HepG2 (cell line): ENCODE measurements at regions not wholly inside any gene's neighbourhood (a gene's known extent, or its start where the extent isn't known, plus 50 kb on each side); places are given as distances from the start of the nearest gene placed in this dataset.

Source experiments
- BRCA1 ChIP-seq: sonication (generic); formaldehyde crosslinking; IDR thresholded peaks from 2 replicates; pipeline ENCODE4 v1.4.0; 2020; ENCODE audit warnings: missing genetic modification reagents
- CBFB ChIP-seq: sonication (generic); formaldehyde crosslinking; IDR thresholded peaks from 2 replicates; pipeline ENCODE4 v1.4.0; 2020; ENCODE audit warnings: missing genetic modification reagents
- CREM ChIP-seq, 2 experiments: sonication (generic) in 1 of 2; formaldehyde crosslinking in 1 of 2; IDR thresholded peaks; 2 replicates each; pipeline versions ENCODE4 v1.4.0 to v1.6.1; 2016 to 2020; ENCODE audit warnings: antibody characterized with exemption in 1 of 2, mild to moderate bottlenecking in 1 of 2, missing genetic modification reagents in 1 of 2
- NAIF1 ChIP-seq: sonication (generic); formaldehyde crosslinking; IDR thresholded peaks from 2 replicates; pipeline ENCODE4 v1.5.0; 2020; ENCODE audit warnings: mild to moderate bottlenecking, missing genetic modification reagents, borderline replicate concordance
- NFE2L1 ChIP-seq: sonication (generic); formaldehyde crosslinking; IDR thresholded peaks from 2 replicates; pipeline ENCODE4 v1.4.0; 2020; ENCODE audit warnings: missing genetic modification reagents, mild to moderate bottlenecking, borderline replicate concordance
- PHF21A ChIP-seq: sonication (generic); formaldehyde crosslinking; IDR thresholded peaks from 2 replicates; pipeline ENCODE4 v1.5.0; 2020; ENCODE audit warnings: mild to moderate bottlenecking, missing genetic modification reagents
- POLR2AphosphoS5 ChIP-seq: IDR thresholded peaks from 2 replicates; pipeline ENCODE4 v1.6.1; 2012; ENCODE audit warnings: low read depth, low read length
- SPEN ChIP-seq: sonication (generic); formaldehyde crosslinking; IDR thresholded peaks from 2 replicates; pipeline ENCODE4 v1.5.1; 2020; ENCODE audit warnings: low read depth, mild to moderate bottlenecking, missing genetic modification reagents
- ZNF496 ChIP-seq: sonication (generic); formaldehyde crosslinking; IDR thresholded peaks from 2 replicates; pipeline ENCODE4 v1.8.1; 2023; ENCODE audit warnings: mild to moderate bottlenecking, moderate library complexity, missing genetic modification reagents; ENCODE audit not compliant: insufficient replicate concordance
- ZNF768 ChIP-seq: sonication (generic); formaldehyde crosslinking; IDR thresholded peaks from 2 replicates; pipeline ENCODE4 v1.4.0; 2020; ENCODE audit warnings: missing genetic modification reagents
- TF ChIP-seq, protein P1 (sequence below): IDR thresholded peaks from 2 replicates; pipeline ENCODE4 v1.6.1; 2016; ENCODE audit warnings: low read depth
- TF ChIP-seq, protein P2 (sequence below): sonication (generic); formaldehyde crosslinking; IDR thresholded peaks from 2 replicates; pipeline ENCODE4 v1.5.0; 2020; ENCODE audit warnings: mild to moderate bottlenecking, missing genetic modification reagents, moderate library complexity

DNA sequence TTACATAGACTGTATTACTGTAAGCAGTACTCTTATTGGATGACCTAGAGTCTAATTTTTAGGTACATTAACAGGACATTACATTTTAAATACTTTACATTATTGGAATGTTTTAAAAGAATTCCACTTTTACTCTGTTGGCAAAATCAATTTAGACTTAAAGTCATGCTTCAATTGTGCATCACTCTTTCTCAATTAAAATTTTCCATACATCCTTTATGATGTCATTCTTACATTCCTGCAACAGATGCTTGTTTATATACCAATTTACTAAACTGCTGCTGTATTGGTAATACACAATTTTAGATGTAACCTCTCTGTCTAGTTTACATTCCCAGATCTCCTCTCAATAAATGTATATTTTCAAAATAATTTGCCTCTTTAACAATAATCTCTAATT is 440.1 kb downstream of the ZEB2 start:
- TF ChIP-seq POLR2AphosphoS5 (no peak), PHF21A (CRISPR knock-in tag) (no peak), NFE2L1 (CRISPR knock-in tag) (no peak), SPEN (CRISPR knock-in tag) (no peak), CBFB (CRISPR knock-in tag) (no peak), NAIF1 (CRISPR knock-in tag) (no peak), CREM (IDR thresholded peaks at IDR 0.05) (no peak), CREM (CRISPR knock-in tag; IDR thresholded peaks at IDR 0.05) (no peak), ZNF768 (CRISPR knock-in tag) (no peak), ZNF496 (no peak), BRCA1 (CRISPR knock-in tag) (no peak)
- TF ChIP-seq, protein P1, sequence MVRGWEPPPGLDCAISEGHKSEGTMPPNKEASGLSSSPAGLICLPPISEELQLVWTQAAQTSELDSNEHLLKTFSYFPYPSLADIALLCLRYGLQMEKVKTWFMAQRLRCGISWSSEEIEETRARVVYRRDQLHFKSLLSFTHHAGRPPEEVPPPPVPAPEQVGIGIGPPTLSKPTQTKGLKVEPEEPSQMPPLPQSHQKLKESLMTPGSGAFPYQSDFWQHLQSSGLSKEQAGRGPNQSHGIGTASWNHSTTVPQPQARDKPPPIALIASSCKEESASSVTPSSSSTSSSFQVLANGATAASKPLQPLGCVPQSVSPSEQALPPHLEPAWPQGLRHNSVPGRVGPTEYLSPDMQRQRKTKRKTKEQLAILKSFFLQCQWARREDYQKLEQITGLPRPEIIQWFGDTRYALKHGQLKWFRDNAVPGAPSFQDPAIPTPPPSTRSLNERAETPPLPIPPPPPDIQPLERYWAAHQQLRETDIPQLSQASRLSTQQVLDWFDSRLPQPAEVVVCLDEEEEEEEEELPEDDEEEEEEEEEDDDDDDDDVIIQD: no peak
- TF ChIP-seq, protein P2, sequence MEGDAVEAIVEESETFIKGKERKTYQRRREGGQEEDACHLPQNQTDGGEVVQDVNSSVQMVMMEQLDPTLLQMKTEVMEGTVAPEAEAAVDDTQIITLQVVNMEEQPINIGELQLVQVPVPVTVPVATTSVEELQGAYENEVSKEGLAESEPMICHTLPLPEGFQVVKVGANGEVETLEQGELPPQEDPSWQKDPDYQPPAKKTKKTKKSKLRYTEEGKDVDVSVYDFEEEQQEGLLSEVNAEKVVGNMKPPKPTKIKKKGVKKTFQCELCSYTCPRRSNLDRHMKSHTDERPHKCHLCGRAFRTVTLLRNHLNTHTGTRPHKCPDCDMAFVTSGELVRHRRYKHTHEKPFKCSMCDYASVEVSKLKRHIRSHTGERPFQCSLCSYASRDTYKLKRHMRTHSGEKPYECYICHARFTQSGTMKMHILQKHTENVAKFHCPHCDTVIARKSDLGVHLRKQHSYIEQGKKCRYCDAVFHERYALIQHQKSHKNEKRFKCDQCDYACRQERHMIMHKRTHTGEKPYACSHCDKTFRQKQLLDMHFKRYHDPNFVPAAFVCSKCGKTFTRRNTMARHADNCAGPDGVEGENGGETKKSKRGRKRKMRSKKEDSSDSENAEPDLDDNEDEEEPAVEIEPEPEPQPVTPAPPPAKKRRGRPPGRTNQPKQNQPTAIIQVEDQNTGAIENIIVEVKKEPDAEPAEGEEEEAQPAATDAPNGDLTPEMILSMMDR (CRISPR knock-in tag): no peak
